T-cell (primary cell): ENCODE measurements at regions not wholly inside any gene's neighbourhood (a gene's known extent, or its start where the extent isn't known, plus 50 kb on each side); places are given as distances from the start of the nearest gene placed in this dataset.
"Not testable (repeated sequence)": the region's sequence is repeated elsewhere in the genome, so short reads cannot be mapped to it uniquely, and the experiment has no call there.

Experiments
- ATAC-seq, 4 experiments: fragments of 200-7000 bp in 3 of 4; fragments of 150-1000 bp in 1 of 4; cut with Tn5 transposase; replicated peaks in 1 of 4; 1 replicate in 3 of 4; 2 replicates in 1 of 4; pipeline ENCODE4 v1.10.0; 2021; ENCODE audit warnings: moderate library complexity in 3 of 4, mild to moderate bottlenecking in 2 of 4, moderate number of reproducible peaks in 1 of 4
- CTCF ChIA-PET, 2 donors: fragments of 300-600 bp; sonication (Branson Sonifier 250); formaldehyde crosslinking; loops; one replicate each; lab custom pipeline; 2022; ENCODE audit warnings: antibody characterized with exemption in 2 of 2; lab: Charles Lee
- POLR2A ChIA-PET, 2 donors: fragments of 300-600 bp; sonication (Branson Sonifier 250); formaldehyde crosslinking; loops; one replicate each; lab custom pipeline; 2022; ENCODE audit warnings: antibody characterized with exemption in 2 of 2; lab: Charles Lee
- DNase-seq, 35 experiments: peaks; one replicate each; pipeline versions ENCODE4 v3.0.0 to v3.0.0-alpha.2; 2013 to 2023
- H3K27ac ChIP-seq: one replicate; pipeline ENCODE4 v1.5.1; 2013; ENCODE audit warnings: low read length
- H3K27me3 ChIP-seq, 2 experiments: replicated peaks in 1 of 2; 1 replicate in 1 of 2; 2 replicates in 1 of 2; pipeline versions ENCODE4 v1.6.1 to v1.7.0; 2013; ENCODE audit warnings: low read length in 1 of 2, mixed read lengths in 1 of 2; ENCODE audit not compliant: control insufficient read depth in 2 of 2, insufficient read depth in 2 of 2; ENCODE audit errors: extremely low read depth in 1 of 2
- H3K36me3 ChIP-seq, 2 donors: 1 replicate in 1 of 2; 2 replicates in 1 of 2; pipeline versions ENCODE4 v1.6.1 to v1.7.0; 2013; ENCODE audit warnings: low read length in 1 of 2; ENCODE audit not compliant: control insufficient read depth in 2 of 2, insufficient read depth in 1 of 2; ENCODE audit errors: extremely low read depth in 1 of 2
- H3K4me1 ChIP-seq, 2 experiments: 1 replicate in 1 of 2; 2 replicates in 1 of 2; pipeline versions ENCODE4 v1.6.1 to v1.7.0; 2013; ENCODE audit warnings: low read length in 2 of 2, mixed read lengths in 1 of 2; ENCODE audit not compliant: insufficient read depth in 2 of 2, control insufficient read depth in 1 of 2; ENCODE audit errors: extremely low read depth in 1 of 2
- H3K4me3 ChIP-seq, 2 donors: 1 replicate in 1 of 2; 2 replicates in 1 of 2; pipeline versions ENCODE4 v1.5.1 to v1.7.0; 2013; ENCODE audit warnings: mild to moderate bottlenecking in 2 of 2, low read length in 1 of 2, moderate library complexity in 1 of 2; ENCODE audit not compliant: control insufficient read depth in 1 of 2; ENCODE audit errors: extremely low read depth in 1 of 2
- H3K9me3 ChIP-seq: 2 replicates; pipeline ENCODE4 v1.7.0; 2013
- H3K27ac Mint-ChIP-seq, 2 donors: one replicate each; pipeline ENCODE4 v1.8.0; 2020 to 2021; ENCODE audit warnings: mild to moderate bottlenecking in 2 of 2, mixed read lengths in 2 of 2
- H3K27me3 Mint-ChIP-seq, 2 donors: one replicate each; pipeline ENCODE4 v1.8.0; 2021 to 2022; ENCODE audit warnings: mixed read lengths in 2 of 2
- H3K36me3 Mint-ChIP-seq: one replicate; pipeline ENCODE4 v1.8.0; 2021; ENCODE audit warnings: mixed read lengths
- H3K4me1 Mint-ChIP-seq, 3 donors: one replicate each; pipeline ENCODE4 v1.8.0; 2020 to 2022; ENCODE audit warnings: mixed read lengths in 3 of 3, mild to moderate bottlenecking in 1 of 3
- H3K4me3 Mint-ChIP-seq, 3 donors: one replicate each; pipeline ENCODE4 v1.8.0; 2020 to 2022; ENCODE audit warnings: mild to moderate bottlenecking in 3 of 3, mixed read lengths in 3 of 3, moderate library complexity in 3 of 3
- H3K9me3 Mint-ChIP-seq, 3 donors: one replicate each; pipeline ENCODE4 v1.8.0; 2020 to 2022; ENCODE audit warnings: mixed read lengths in 3 of 3
- WGBS: methylation state at CpG from one replicate; pipeline ENCODE4 v1.1.5; 2013; ENCODE audit warnings: missing lambda C conversion rate; ENCODE audit not compliant: insufficient coverage; 5-methylcytosine and 5-hydroxymethylcytosine counted together

GRCh38 chr11:92462821-92463220, 238.2 kb downstream of the FAT3 start:
- ChIA-PET CTCF (no interaction called here), POLR2A (no interaction called here)
- Mint-ChIP-seq H3K36me3 (no peaks in the 10 kb centered on the region), H3K4me1 (no peaks in the 10 kb centered on the region), H3K9me3 (peaks cover 0 to 6% (median 0%) of the 10 kb centered on the region in 3 donors), H3K4me3 (no peak overlapping the region), H3K27ac (no peak overlapping the region), H3K27me3 (no peaks in the 10 kb centered on the region)
- Histone ChIP-seq H3K9me3 (no peaks in the 10 kb centered on the region), H3K27me3 (no peaks in the 10 kb centered on the region), H3K4me3 (no peak overlapping the region), H3K4me1 (no peaks in the 10 kb centered on the region), H3K27ac (no peak overlapping the region), H3K36me3 (no peaks in the 10 kb centered on the region)
- ATAC-seq: no peak
- WGBS: no CpG with 5 or more reads among the region's 1 CpG
- no peak for DNase-seq

DNA sequence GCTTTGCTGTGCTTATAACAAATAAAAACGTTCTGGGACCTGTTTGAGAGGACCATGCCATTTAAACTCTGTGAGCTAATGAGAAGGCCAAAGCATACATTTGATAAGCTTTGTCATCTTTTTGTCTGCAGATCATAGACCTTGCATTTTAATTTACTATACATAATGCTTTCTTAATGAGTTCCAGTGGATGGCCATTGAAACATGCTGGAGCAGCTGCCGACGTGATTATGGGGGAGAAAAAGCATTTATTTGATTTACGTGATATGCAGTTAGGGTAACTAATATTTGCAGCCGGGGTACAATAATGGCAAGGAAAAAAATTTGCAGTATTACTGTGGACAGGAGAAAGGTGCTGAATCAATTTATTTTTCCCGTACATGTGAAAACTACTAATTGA, 240.2 kb downstream of the FAT3 start:
- DNase-seq (no peak), ATAC-seq (no peak)
- no peaks in the 10 kb centered on the region for H3K27me3 Mint-ChIP-seq
- H3K4me3 Mint-ChIP-seq: no peak overlapping the region
- CTCF ChIA-PET: no interaction called here
- no peak overlapping the region for H3K27ac Mint-ChIP-seq
- 90% methylated on average over 2 of the region's 6 CpGs for WGBS
- H3K27me3 ChIP-seq: no peaks in the 10 kb centered on the region
- no peaks in the 10 kb centered on the region for H3K36me3 ChIP-seq
- no peaks in the 10 kb centered on the region for H3K4me1 ChIP-seq
- H3K27ac ChIP-seq: no peak overlapping the region
- no peaks in the 10 kb centered on the region for H3K36me3 Mint-ChIP-seq
- no peaks in the 10 kb centered on the region for H3K4me1 Mint-ChIP-seq
- H3K9me3 ChIP-seq: no peaks in the 10 kb centered on the region
- POLR2A ChIA-PET: no interaction called here
- no peak overlapping the region for H3K4me3 ChIP-seq
- H3K9me3 Mint-ChIP-seq: peaks cover 0 to 7% (median 0%) of the 10 kb centered on the region in 3 donors

- POLR2A ChIA-PET, CTCF ChIA-PET, H3K27ac Mint-ChIP-seq, H3K36me3 ChIP-seq, H3K9me3 Mint-ChIP-seq, ATAC-seq, DNase-seq, H3K4me1 ChIP-seq, H3K27me3 ChIP-seq, H3K36me3 Mint-ChIP-seq, H3K27ac ChIP-seq, H3K4me1 Mint-ChIP-seq, H3K27me3 Mint-ChIP-seq, H3K4me3 Mint-ChIP-seq, H3K9me3 ChIP-seq, H3K4me3 ChIP-seq: not testable (repeated sequence)
- no CpG with 5 or more reads among the region's 3 CpGs for whole genome bisulfite sequencing
These were observed 240.8 kb downstream of the FAT3 start for GRCh38 chr11:92465410-92465809.

- no peak overlapping the region for H3K27ac Mint-ChIP-seq
- no peak overlapping the region for H3K4me3 ChIP-seq
- ChIA-PET CTCF (no interaction called here), POLR2A (no interaction called here)
- ATAC-seq (no peak), DNase-seq (no peak)
- no CpG with 5 or more reads among the region's 3 CpGs for WGBS
- H3K36me3 Mint-ChIP-seq: no peaks in the 10 kb centered on the region
- H3K27ac ChIP-seq: no peak overlapping the region
- no peak overlapping the region for H3K4me3 Mint-ChIP-seq
- no peaks in the 10 kb centered on the region for H3K4me1 Mint-ChIP-seq
- H3K27me3 Mint-ChIP-seq: no peaks in the 10 kb centered on the region
- H3K9me3 ChIP-seq: no peaks in the 10 kb centered on the region
- H3K4me1 ChIP-seq: no peaks in the 10 kb centered on the region
- no peaks in the 10 kb centered on the region for H3K27me3 ChIP-seq
- H3K36me3 ChIP-seq: no peaks in the 10 kb centered on the region
- no peaks in the 10 kb centered on the region for H3K9me3 Mint-ChIP-seq
These were observed 249.1 kb downstream of the FAT3 start for GRCh38 chr11:92473736-92474135.

DNA sequence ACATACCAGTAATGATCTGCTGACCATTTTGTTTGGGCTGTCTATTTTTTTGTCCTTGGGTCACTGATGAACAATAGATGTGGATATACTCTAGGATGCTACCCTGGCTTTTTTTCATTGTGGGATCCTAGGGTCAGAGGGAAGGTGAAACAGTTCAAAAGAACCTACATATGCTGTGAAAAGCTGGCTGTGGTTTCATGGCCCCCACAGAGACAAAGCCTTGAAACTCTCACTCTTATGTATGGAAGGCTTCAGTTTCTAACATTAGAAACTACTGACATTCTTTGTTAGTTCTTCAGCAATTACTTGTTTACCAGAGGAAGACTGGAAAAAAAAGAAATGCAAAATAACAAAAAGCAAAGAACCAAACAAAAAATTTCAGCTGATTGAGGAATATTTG, 250.7 kb downstream of the FAT3 start:
- no peaks in the 10 kb centered on the region for H3K4me1 ChIP-seq
- Mint-ChIP-seq H3K36me3 (no peaks in the 10 kb centered on the region), H3K4me3 (no peak overlapping the region), H3K27me3 (no peaks in the 10 kb centered on the region), H3K27ac (no peak overlapping the region), H3K9me3 (no peaks in the 10 kb centered on the region), H3K4me1 (no peaks in the 10 kb centered on the region)
- H3K27ac ChIP-seq: no peak overlapping the region
- no peak overlapping the region for H3K4me3 ChIP-seq
- no peaks in the 10 kb centered on the region for H3K27me3 ChIP-seq
- ChIA-PET CTCF (no interaction called here), POLR2A (no interaction called here)
- H3K36me3 ChIP-seq: no peaks in the 10 kb centered on the region
- DNase-seq (no peak), ATAC-seq (no peak)
- no peaks in the 10 kb centered on the region for H3K9me3 ChIP-seq

DNA sequence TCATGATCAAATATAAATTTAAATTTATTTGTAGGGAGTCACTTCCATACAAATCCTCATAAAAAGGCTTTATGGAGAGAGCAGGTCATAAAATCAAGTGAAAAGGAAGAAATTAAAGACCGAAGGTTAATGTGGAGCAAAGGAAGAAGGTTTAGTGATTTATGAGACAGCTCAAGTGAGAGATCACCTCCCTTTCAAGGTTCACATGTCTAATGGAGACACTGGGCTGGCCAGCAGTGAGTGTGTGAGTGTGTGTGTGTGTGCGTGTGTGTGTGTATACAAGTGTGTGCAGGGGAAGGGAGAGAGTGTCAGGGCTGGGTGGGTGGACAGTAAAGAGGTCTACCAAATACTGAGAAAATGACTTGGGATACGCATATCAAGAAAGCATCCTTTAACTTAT, 251.2 kb downstream of the FAT3 start:
- Mint-ChIP-seq H3K4me3 (no peak overlapping the region), H3K27ac (no peak overlapping the region), H3K4me1 (no peaks in the 10 kb centered on the region), H3K27me3 (no peaks in the 10 kb centered on the region), H3K9me3 (no peaks in the 10 kb centered on the region), H3K36me3 (no peaks in the 10 kb centered on the region)
- Histone ChIP-seq H3K4me3 (no peak overlapping the region), H3K36me3 (no peaks in the 10 kb centered on the region), H3K27ac (no peak overlapping the region), H3K9me3 (no peaks in the 10 kb centered on the region), H3K4me1 (no peaks in the 10 kb centered on the region), H3K27me3 (no peaks in the 10 kb centered on the region)
- ChIA-PET CTCF (no interaction called here), POLR2A (no interaction called here)
- 100% methylated on average over 1 of the region's 3 CpGs for WGBS
- ATAC-seq (no peak), DNase-seq (no peak)

DNA sequence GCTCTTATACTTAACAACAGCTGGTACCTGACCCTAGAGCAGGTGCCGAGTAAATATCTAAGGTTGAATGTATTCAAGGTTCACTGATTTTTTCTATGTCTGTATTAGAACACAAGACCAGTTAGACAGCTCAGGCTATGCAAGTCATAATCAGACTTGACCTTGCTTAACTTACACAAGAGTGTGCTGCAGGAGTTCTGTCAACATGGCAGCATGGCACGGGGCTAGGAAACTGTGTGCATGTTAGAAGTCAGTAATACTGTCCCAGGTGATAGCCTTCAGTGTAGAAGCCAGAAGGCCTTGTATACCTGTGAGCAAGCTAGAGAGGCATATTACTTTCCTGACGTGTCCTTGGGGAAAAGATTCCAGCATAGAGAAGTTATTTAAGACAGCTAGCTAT, 253.1 kb downstream of the FAT3 start:
- Mint-ChIP-seq H3K4me1 (no peaks in the 10 kb centered on the region), H3K27me3 (no peaks in the 10 kb centered on the region), H3K9me3 (no peaks in the 10 kb centered on the region), H3K27ac (no peak overlapping the region), H3K36me3 (no peaks in the 10 kb centered on the region), H3K4me3 (no peak overlapping the region)
- Histone ChIP-seq H3K27me3 (no peaks in the 10 kb centered on the region), H3K4me3 (no peak overlapping the region), H3K4me1 (no peaks in the 10 kb centered on the region), H3K9me3 (no peaks in the 10 kb centered on the region), H3K36me3 (no peaks in the 10 kb centered on the region), H3K27ac (no peak overlapping the region)
- ChIA-PET POLR2A (interaction anchor here in 1 of 2 donors (0.5 kb wide), 1 partner anchor 915 kb away, joined by 3 read pairs; no protein-coding TSS in a partner anchor), CTCF (no interaction called here)
- DNase-seq: no peak
- ATAC-seq: no peak
- WGBS: 82% methylated on average over 1 of the region's 3 CpGs
